Rectal smooth muscle tissue (tissue), 1 donor: ENCODE measurements at regions not wholly inside any gene's neighbourhood (a gene's known extent, or its start where the extent isn't known, plus 50 kb on each side); places are given as distances from the start of the nearest gene placed in this dataset.
"Not testable (repeated sequence)": the region's sequence is repeated elsewhere in the genome, so short reads cannot be mapped to it uniquely, and the experiment has no call there.

Source experiments
- H3K27ac ChIP-seq: one replicate; pipeline ENCODE4 v1.7.0; 2013; ENCODE audit warnings: low read depth, low read length, inconsistent platforms
- H3K27me3 ChIP-seq: one replicate; pipeline ENCODE4 v1.7.0; 2013; ENCODE audit warnings: low read length; ENCODE audit not compliant: control insufficient read depth, insufficient read depth
- H3K36me3 ChIP-seq: one replicate; pipeline ENCODE4 v1.7.0; 2013; ENCODE audit warnings: low read length; ENCODE audit not compliant: control insufficient read depth, insufficient read depth
- H3K4me1 ChIP-seq: one replicate; pipeline ENCODE4 v1.7.0; 2013; ENCODE audit warnings: low read length; ENCODE audit not compliant: control insufficient read depth, insufficient read depth
- H3K4me3 ChIP-seq: one replicate; pipeline ENCODE4 v1.7.0; 2013; ENCODE audit warnings: low read length
- H3K9ac ChIP-seq: one replicate; pipeline ENCODE4 v1.7.0; 2013; ENCODE audit warnings: low read length

GRCh38 chr7:155380221-155380861 lies 77.6 kb upstream of the EN2 start:
- Histone ChIP-seq H3K9ac (no peak overlapping the region), H3K36me3 (no peaks in the 10 kb centered on the region), H3K27ac (no peak overlapping the region), H3K4me3 (no peak overlapping the region), H3K27me3 (peaks cover 72% of the 10 kb centered on the region), H3K4me1 (peaks cover 4% of the 10 kb centered on the region)

DNA sequence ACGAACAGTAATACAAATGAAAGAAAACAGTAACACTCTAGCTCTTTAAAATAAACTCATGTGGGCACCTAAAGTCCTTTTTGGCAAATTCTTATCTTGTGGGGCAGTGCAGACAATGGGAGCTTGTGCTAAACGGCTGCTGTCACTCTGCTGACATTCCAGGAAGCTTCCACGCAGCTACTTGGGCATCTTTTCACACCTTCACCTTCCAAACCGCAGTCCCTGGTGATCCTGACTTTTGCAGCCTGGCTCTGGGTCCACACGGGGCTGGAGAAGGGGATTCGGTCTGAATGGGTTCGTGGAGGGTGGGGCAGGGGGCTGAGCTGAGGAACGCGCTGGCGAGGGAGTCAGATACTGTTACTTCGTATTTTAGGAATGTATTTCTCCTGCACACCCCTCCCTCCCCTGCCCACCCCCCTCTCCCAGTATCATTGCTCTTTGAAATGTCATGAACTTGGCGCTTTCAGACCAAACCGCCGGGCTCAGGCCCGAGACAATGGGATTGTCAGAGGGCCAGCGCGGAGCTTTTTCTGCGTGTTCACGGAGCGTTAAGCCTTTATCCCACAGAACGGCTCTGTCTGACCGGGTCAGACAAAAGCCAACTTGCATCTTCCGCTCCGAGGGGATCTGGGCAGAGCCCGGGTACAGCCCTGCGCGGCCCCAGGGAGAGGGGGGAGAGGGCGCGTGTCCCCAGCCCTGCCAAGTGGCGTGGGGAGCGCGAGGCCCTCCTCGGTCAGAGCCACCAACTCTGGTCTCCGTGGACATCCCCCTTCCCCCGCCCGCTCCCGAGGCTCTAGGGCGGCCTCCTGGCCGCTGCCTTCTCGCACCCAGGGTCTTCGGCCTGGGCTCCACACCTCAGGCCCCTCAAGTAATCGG lies 76.7 kb upstream of the EN2 start:
- Histone ChIP-seq H3K4me1 (peaks cover 4% of the 10 kb centered on the region), H3K36me3 (no peaks in the 10 kb centered on the region), H3K27ac (no peak overlapping the region), H3K9ac (no peak overlapping the region), H3K4me3 (peak overlapping the region; percentile 40), H3K27me3 (peaks cover 64% of the 10 kb centered on the region)

- no peak overlapping the region for H3K9ac ChIP-seq
- H3K4me3 ChIP-seq = peak overlapping the region; percentile 40
- no peak overlapping the region for H3K27ac ChIP-seq
- H3K27me3 ChIP-seq = peaks cover 62% of the 10 kb centered on the region
- H3K4me1 ChIP-seq = peaks cover 4% of the 10 kb centered on the region
- no peaks in the 10 kb centered on the region for H3K36me3 ChIP-seq
Measured at GRCh38 chr7:155381852-155382801, 75.8 kb upstream of the EN2 start.

GRCh38 chr7:155382802-155383171 lies 75.1 kb upstream of the EN2 start:
- Histone ChIP-seq H3K9ac (no peak overlapping the region), H3K27ac (no peak overlapping the region), H3K4me1 (peaks cover 4% of the 10 kb centered on the region), H3K36me3 (no peaks in the 10 kb centered on the region), H3K27me3 (peaks cover 59% of the 10 kb centered on the region), H3K4me3 (no peak overlapping the region)

DNA sequence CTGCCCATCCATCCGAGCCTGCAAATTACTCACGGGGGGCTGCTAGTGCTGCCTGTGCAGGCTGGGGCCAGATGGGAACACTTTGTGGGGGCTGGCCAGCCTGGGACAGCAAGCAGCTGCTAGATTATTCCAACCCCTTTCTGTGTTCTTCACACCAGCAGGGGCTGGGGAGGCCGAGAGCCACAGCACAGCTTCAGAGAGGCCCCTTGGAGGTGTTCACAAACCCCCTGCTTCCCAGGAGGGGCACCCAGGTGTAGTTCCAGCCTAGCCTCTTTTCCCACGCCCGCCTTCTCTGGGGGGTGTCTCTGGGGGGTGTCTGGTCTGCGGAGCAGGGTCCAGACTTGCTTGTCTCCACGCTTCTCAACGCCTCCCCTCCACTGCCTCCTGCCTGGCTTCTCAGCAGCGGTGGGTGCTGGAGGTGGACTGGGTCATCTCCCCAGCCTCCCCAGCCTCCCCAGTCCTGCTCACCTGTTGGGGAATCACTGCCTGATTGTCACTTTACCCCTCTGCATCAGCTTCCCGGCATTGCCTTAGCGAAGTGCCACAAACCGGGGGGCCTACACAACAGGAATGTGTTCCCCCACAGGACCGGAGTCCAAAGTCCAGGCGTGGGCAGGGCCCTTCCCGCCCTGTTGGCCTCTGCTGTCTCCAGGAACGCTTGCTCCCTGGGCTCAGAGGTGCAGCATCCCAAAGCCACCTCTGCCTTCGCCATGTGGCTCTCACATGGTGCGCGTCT lies 74.0 kb upstream of the EN2 start:
- no peak overlapping the region for H3K27ac ChIP-seq
- H3K9ac ChIP-seq = no peak overlapping the region
- peaks cover 4% of the 10 kb centered on the region for H3K4me1 ChIP-seq
- no peaks in the 10 kb centered on the region for H3K36me3 ChIP-seq
- no peak overlapping the region for H3K4me3 ChIP-seq
- H3K27me3 ChIP-seq = peaks cover 51% of the 10 kb centered on the region

DNA sequence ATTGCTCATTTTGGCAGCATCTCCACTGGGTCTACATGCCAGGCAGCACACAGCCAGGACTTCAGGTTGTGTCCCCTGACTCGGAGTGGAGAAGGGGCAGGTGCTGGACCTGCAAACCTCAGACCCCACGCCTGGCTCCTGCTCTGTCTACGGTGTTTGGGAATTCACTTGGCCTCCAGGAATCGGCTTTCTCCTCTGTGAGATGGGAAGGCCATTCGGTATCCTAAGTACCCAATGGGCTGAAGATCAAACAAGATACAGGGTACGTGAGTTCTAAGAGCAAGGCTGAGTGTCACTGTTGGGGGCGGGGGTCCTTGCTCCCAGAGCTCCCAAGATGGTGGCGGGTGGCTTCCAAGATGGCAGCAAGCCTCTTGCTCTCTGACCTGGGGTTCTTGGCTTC lies 73.2 kb upstream of the EN2 start:
- Histone ChIP-seq H3K4me1 (peaks cover 4% of the 10 kb centered on the region), H3K36me3 (no peaks in the 10 kb centered on the region), H3K27me3 (peaks cover 44% of the 10 kb centered on the region), H3K9ac (no peak overlapping the region), H3K4me3 (no peak overlapping the region), H3K27ac (no peak overlapping the region)

GRCh38 chr7:155385182-155385581 lies 72.7 kb upstream of the EN2 start:
- H3K27ac ChIP-seq, H3K9ac ChIP-seq, H3K4me1 ChIP-seq, H3K4me3 ChIP-seq, H3K36me3 ChIP-seq: not testable (repeated sequence)
- peaks cover 43% of the 10 kb centered on the region for H3K27me3 ChIP-seq

DNA sequence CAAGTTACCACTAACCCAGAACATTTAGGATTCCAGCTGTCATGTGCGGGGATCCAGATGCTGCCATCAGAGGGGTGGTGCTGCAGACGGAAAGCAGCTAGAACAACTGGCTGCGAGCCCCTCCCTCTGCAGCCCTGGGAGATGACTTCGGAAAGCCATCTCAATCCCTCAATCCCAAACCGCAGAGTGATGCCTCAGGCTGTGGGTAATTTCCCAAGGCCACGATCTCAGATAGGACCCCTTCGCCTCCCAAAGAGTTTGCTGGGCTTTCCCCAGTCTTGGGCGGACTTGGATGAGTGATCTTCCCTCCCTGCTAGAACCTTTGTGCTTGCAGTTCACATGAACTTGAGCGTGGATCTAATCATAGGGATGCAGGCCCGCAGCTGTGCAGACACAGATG lies 71.3 kb upstream of the EN2 start:
- no peaks in the 10 kb centered on the region for H3K36me3 ChIP-seq
- peaks cover 34% of the 10 kb centered on the region for H3K27me3 ChIP-seq
- H3K27ac ChIP-seq = no peak overlapping the region
- peaks cover 4% of the 10 kb centered on the region for H3K4me1 ChIP-seq
- H3K4me3 ChIP-seq = no peak overlapping the region
- no peak overlapping the region for H3K9ac ChIP-seq

DNA sequence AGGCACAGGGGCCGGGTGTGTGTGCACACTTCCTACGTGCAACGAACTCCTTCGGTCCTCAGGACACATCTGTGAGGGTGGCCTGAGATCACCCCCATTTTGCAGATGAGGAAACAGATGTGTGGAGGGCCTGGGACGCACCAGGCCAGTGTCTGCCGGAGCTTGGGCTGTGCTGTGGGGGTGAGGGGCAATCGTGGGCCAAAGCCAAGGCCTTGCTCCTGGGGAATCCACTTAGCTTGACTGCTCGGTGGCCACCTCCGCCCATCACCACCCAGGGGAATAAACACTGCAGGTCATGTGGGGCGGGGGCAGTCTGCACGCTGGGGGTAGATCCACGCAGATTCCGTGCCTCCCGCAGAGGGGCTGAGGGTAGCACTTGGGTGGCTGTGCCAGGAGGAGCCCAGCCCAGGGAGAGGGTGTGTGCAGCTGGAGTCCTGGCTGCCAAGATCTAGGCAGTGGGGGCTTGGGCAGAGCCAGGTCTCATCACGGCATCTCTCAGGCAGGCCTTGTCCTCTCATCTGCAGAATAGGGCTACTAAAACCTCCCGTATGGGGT lies 70.8 kb upstream of the EN2 start:
- no peak overlapping the region for H3K9ac ChIP-seq
- no peak overlapping the region for H3K27ac ChIP-seq
- H3K4me3 ChIP-seq = no peak overlapping the region
- no peaks in the 10 kb centered on the region for H3K4me1 ChIP-seq
- H3K27me3 ChIP-seq = peaks cover 29% of the 10 kb centered on the region
- no peaks in the 10 kb centered on the region for H3K36me3 ChIP-seq

- peaks cover 14% of the 10 kb centered on the region for H3K27me3 ChIP-seq
- H3K4me1 ChIP-seq = no peaks in the 10 kb centered on the region
- no peak overlapping the region for H3K9ac ChIP-seq
- no peaks in the 10 kb centered on the region for H3K36me3 ChIP-seq
- H3K27ac ChIP-seq = no peak overlapping the region
- no peak overlapping the region for H3K4me3 ChIP-seq
Measured at GRCh38 chr7:155388561-155388960, 69.4 kb upstream of the EN2 start.

DNA sequence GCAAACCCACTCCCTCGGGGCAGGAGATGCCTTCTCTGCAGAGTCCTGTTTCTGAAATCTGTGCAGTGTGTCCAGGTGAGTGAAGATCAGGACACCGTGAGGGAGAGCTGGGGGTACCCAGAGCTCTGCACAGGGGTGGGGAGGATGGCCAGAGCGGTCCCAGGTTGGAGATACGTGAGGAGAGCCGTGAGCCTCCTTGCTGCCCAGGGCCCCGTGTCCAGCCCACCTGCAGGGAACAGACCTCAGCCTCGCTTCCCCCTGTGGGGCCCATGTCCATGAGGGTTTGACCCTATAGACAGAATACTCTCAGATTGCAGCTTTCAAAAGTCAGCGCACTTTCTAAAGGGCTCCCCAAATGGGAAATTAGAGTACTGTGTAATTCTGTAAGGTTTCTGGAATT lies 66.5 kb upstream of the EN2 start:
- Histone ChIP-seq H3K4me1 (no peaks in the 10 kb centered on the region), H3K36me3 (no peaks in the 10 kb centered on the region), H3K9ac (no peak overlapping the region), H3K4me3 (no peak overlapping the region), H3K27ac (no peak overlapping the region), H3K27me3 (peaks cover 6% of the 10 kb centered on the region)
